ENCODE measurements at regions not wholly inside any gene's neighbourhood (a gene's known extent, or its start where the extent isn't known, plus 50 kb on each side); places are given as distances from the start of the nearest gene placed in this dataset.

GRCh38 chr21:41111681-41112080 lies 56.3 kb upstream of the BACE2 start:
- H3K9ac ChIP-seq = no peak overlapping the region
- no peaks in the 10 kb centered on the region for H3K27me3 ChIP-seq (ENCODE audit: insufficient read depth)
- H3K9me3 ChIP-seq = no peaks in the 10 kb centered on the region
- H3K4me3 ChIP-seq (ENCODE audit: low read depth in 2 of 2, low read length in 1 of 2) = no peak overlapping the region
- no peaks in the 10 kb centered on the region for H3K36me3 ChIP-seq (replicated peaks in 1 of 2; ENCODE audit: control insufficient read depth in 1 of 2, insufficient read depth in 2 of 2, low read length in 1 of 2)
- no peaks in the 10 kb centered on the region for H3F3A ChIP-seq (replicated peaks; ENCODE audit: insufficient read depth)
- no peak for DNase-seq
- H3K27ac ChIP-seq (ENCODE audit: low read depth in 2 of 2, low read length in 1 of 2) = no peak overlapping the region
- ChIA-PET POLR2A (no interaction called here), CTCF (interaction anchor here (1.4 to 5.9 kb wide), 2 partner anchors 10 to 13 kb away, joined by 3 to 23 read pairs; no protein-coding TSS in a partner anchor)
- H3K4me1 ChIP-seq (ENCODE audit: control insufficient read depth in 1 of 2, insufficient read depth in 2 of 2, low read depth in 1 of 2, low read length in 1 of 2) = peaks cover 0 to 3% of the 10 kb centered on the region in 2 experiments; a peak in 1 of 4 replicates
- no peak overlapping the region for H2AFZ ChIP-seq (ENCODE audit: low read depth)
- WGBS (ENCODE audit: low lambda C conversion rate) = 75% methylated on average over 11 of the region's 11 CpGs
- H4K20me1 ChIP-seq (ENCODE audit: insufficient read depth) = no peaks in the 10 kb centered on the region
- no peaks in the 10 kb centered on the region for H3K9me2 ChIP-seq
- TF ChIP-seq RAD21 (IDR thresholded peaks at IDR 0.05; ENCODE audit: low read length) (no peak), GABPA (IDR thresholded peaks at IDR 0.05; ENCODE audit: low read depth) (no peak), POLR2AphosphoS5 (IDR thresholded peaks at IDR 0.05; ENCODE audit: low read depth, low read length) (no peak), ZBTB33 (IDR thresholded peaks at IDR 0.05; ENCODE audit: borderline replicate concordance, low read depth) (no peak), USF2 (IDR thresholded peaks at IDR 0.05; ENCODE audit: borderline replicate concordance, low read depth, low read length) (no peak), RFX5 (IDR thresholded peaks at IDR 0.05; ENCODE audit: low read length) (no peak), FOSL2 (IDR thresholded peaks at IDR 0.05; ENCODE audit: borderline replicate concordance, low read depth) (no peak), PBX3 (IDR thresholded peaks at IDR 0.05) (no peak), NFIC (IDR thresholded peaks at IDR 0.05; ENCODE audit: borderline replicate concordance) (no peak), TCF12 (IDR thresholded peaks at IDR 0.05) (no peak), RCOR1 (IDR thresholded peaks at IDR 0.05; ENCODE audit: low read length) (no peak), MXI1 (IDR thresholded peaks at IDR 0.05; ENCODE audit: low read depth, low read length) (no peak), NRF1 (IDR thresholded peaks at IDR 0.05; ENCODE audit: low read depth, low read length) (no peak), EZH2phosphoT487 (IDR thresholded peaks at IDR 0.05; ENCODE audit: borderline replicate concordance, low read depth) (no peak), FOXM1 (IDR thresholded peaks at IDR 0.05; ENCODE audit: low read depth) (no peak), TAF1 (IDR thresholded peaks at IDR 0.05; ENCODE audit: borderline replicate concordance, low read depth, low read length) (no peak)
- H3K79me2 ChIP-seq (ENCODE audit: insufficient read depth) = no peaks in the 10 kb centered on the region
- no peak overlapping the region for H3K4me2 ChIP-seq

Measured in SK-N-SH (cell line).